NCI-H82 (cell line): ENCODE measurements at regions not wholly inside any gene's neighbourhood (a gene's known extent, or its start where the extent isn't known, plus 50 kb on each side); places are given as distances from the start of the nearest gene placed in this dataset.
"Not testable (repeated sequence)": the region's sequence is repeated elsewhere in the genome, so short reads cannot be mapped to it uniquely, and the experiment has no call there.

Source experiments
- DNase-seq: peaks from one replicate; lab custom pipeline; 2025; lab: John Stamatoyannopoulos, UW

GRCh38 chr2:11995456-11995855 lies 249.0 kb downstream of the LPIN1 start:
- no peak for DNase-seq

- DNase-seq: no peak
Observed at GRCh38 chr2:11996618-11997017, 250.2 kb downstream of the LPIN1 start.

GRCh38 chr2:11997142-11997541 lies 250.7 kb downstream of the LPIN1 start:
- no peak for DNase-seq

- DNase-seq: no peak
Observed at GRCh38 chr2:11998218-11998617, 251.8 kb downstream of the LPIN1 start.

GRCh38 chr2:11998626-11999378 lies 252.4 kb downstream of the LPIN1 start:
- no peak for DNase-seq

GRCh38 chr2:12001621-12002020 lies 255.2 kb downstream of the LPIN1 start:
- DNase-seq: no peak

GRCh38 chr2:12002215-12002614 lies 255.8 kb downstream of the LPIN1 start:
- no peak for DNase-seq

- DNase-seq: no peak
Observed at GRCh38 chr2:12004713-12005112, 258.3 kb downstream of the LPIN1 start.

GRCh38 chr2:12005886-12006681 lies 259.7 kb downstream of the LPIN1 start:
- no peak for DNase-seq

- no peak for DNase-seq
Observed at GRCh38 chr2:12006850-12007249, 260.4 kb downstream of the LPIN1 start.

- DNase-seq: no peak
Observed at GRCh38 chr2:12007282-12007681, 260.9 kb downstream of the LPIN1 start.

- DNase-seq: no peak
Observed at GRCh38 chr2:12008425-12009061, 262.1 kb downstream of the LPIN1 start.

- DNase-seq: no peak
Observed at GRCh38 chr2:12009323-12009905, 263.0 kb downstream of the LPIN1 start.

GRCh38 chr2:12010059-12010458 lies 263.6 kb downstream of the LPIN1 start:
- DNase-seq: no peak

- DNase-seq: no peak
Observed at GRCh38 chr2:12010779-12011178, 264.3 kb downstream of the LPIN1 start.

GRCh38 chr2:12014088-12014960 lies 267.9 kb downstream of the LPIN1 start:
- no peak for DNase-seq

GRCh38 chr2:12017499-12018157 lies 271.2 kb downstream of the LPIN1 start:
- no peak for DNase-seq

- DNase-seq: not testable (repeated sequence)
Observed at GRCh38 chr2:12018726-12019125, 272.3 kb downstream of the LPIN1 start.

GRCh38 chr2:12020833-12021469 lies 274.5 kb downstream of the LPIN1 start:
- DNase-seq: no peak

- DNase-seq: not testable (repeated sequence)
Observed at GRCh38 chr2:12024197-12024907, 277.9 kb downstream of the LPIN1 start.
